Progenitor cell of endocrine pancreas (in vitro differentiated cells): ENCODE measurements at regions not wholly inside any gene's neighbourhood (a gene's known extent, or its start where the extent isn't known, plus 50 kb on each side); places are given as distances from the start of the nearest gene placed in this dataset.

Source experiments
- DNase-seq: peaks from one replicate; pipeline ENCODE4 v3.0.0; 2021; ENCODE audit warnings: low spot score; ENCODE audit not compliant: unreplicated experiment
- H3K27ac Mint-ChIP-seq: 2 replicates; pipeline ENCODE4 v1.8.0; 2021; ENCODE audit warnings: mild to moderate bottlenecking, moderate library complexity, mixed read lengths
- H3K27me3 Mint-ChIP-seq: 2 replicates; pipeline ENCODE4 v1.8.0; 2021; ENCODE audit warnings: mixed read lengths
- H3K36me3 Mint-ChIP-seq: 2 replicates; pipeline ENCODE4 v1.8.0; 2022; ENCODE audit warnings: mixed read lengths; ENCODE audit not compliant: insufficient read depth
- H3K4me1 Mint-ChIP-seq: 2 replicates; pipeline ENCODE4 v1.8.0; 2021; ENCODE audit warnings: low read depth, mixed read lengths
- H3K4me3 Mint-ChIP-seq: 2 replicates; pipeline ENCODE4 v1.8.0; 2021; ENCODE audit warnings: low read depth, mild to moderate bottlenecking, moderate library complexity, mixed read lengths
- H3K9me3 Mint-ChIP-seq: 2 replicates; pipeline ENCODE4 v1.8.0; 2021; ENCODE audit warnings: low read depth, mixed read lengths
- CTCF ChIP-seq: fragments of 200-600 bp; sonication (generic); IDR thresholded peaks from one replicate; pipeline ENCODE4 v1.5.0; 2021; ENCODE audit warnings: antibody characterized with exemption, mild to moderate bottlenecking; ENCODE audit not compliant: unreplicated experiment

DNA sequence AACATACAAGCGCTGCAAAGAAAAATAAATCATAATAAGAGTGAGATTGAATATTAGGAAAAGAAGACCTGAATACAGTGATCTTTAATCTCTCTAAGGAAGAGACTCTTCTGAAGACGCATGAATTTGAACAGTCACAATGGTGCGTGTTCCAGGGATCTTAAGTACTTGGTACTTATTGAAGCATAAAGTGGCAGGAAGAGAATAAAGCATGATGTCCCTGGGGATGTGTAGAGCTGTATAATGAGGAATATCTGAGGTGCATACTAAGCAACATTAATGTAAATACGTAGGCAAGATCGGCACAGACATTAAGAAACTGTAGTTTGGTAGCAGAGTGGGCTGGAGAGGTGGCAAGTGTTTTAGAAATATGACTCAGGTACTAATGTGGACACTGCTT, 246.2 kb upstream of the MCTP2 start:
- Mint-ChIP-seq H3K27ac (no peak overlapping the region), H3K4me1 (no peaks in the 10 kb centered on the region), H3K9me3 (no peaks in the 10 kb centered on the region), H3K27me3 (peaks cover 92% of the 10 kb centered on the region), H3K36me3 (no peaks in the 10 kb centered on the region), H3K4me3 (no peak overlapping the region)
- no peak for TF ChIP-seq CTCF
- no peak for DNase-seq

- no peaks in the 10 kb centered on the region for H3K4me1 Mint-ChIP-seq
- TF ChIP-seq CTCF = no peak
- H3K9me3 Mint-ChIP-seq = no peaks in the 10 kb centered on the region
- H3K36me3 Mint-ChIP-seq = no peaks in the 10 kb centered on the region
- H3K27ac Mint-ChIP-seq = no peak overlapping the region
- H3K27me3 Mint-ChIP-seq = peaks cover 90% of the 10 kb centered on the region
- H3K4me3 Mint-ChIP-seq = no peak overlapping the region
- no peak for DNase-seq
Observed at GRCh38 chr15:93983526-93983925, 247.8 kb upstream of the MCTP2 start.

GRCh38 chr15:93982226-93982727, 249.1 kb upstream of the MCTP2 start:
- Mint-ChIP-seq H3K4me3 (no peak overlapping the region), H3K36me3 (no peaks in the 10 kb centered on the region), H3K27me3 (peaks cover 89% of the 10 kb centered on the region), H3K27ac (no peak overlapping the region), H3K4me1 (no peaks in the 10 kb centered on the region), H3K9me3 (no peaks in the 10 kb centered on the region)
- DNase-seq = no peak
- TF ChIP-seq CTCF = no peak

DNA sequence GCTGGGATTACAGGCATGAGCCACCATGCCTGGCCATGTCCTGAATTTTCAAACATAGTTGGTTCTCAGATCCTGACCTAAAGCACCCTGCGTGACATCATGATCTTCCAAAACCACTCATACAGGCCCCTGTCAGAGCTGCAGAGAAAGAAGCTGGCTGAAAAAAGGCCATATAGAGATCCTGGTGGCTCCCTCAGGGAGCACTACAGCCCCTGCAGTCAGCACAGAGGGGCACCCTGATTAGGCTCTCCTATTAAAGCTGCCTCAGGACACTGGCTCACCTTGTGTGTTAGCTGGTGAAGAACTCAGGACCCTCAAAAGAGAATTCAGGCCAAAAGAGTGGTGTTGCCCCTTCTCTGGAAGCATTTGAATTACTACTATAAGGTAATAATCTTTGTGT, 249.7 kb upstream of the MCTP2 start:
- H3K27me3 Mint-ChIP-seq = peaks cover 93% of the 10 kb centered on the region
- no peaks in the 10 kb centered on the region for H3K9me3 Mint-ChIP-seq
- no peaks in the 10 kb centered on the region for H3K4me1 Mint-ChIP-seq
- TF ChIP-seq CTCF = no peak
- H3K27ac Mint-ChIP-seq = no peak overlapping the region
- no peak for DNase-seq
- H3K4me3 Mint-ChIP-seq = no peak overlapping the region
- H3K36me3 Mint-ChIP-seq = no peaks in the 10 kb centered on the region

- Mint-ChIP-seq H3K27me3 (peaks cover 93% of the 10 kb centered on the region), H3K4me3 (no peak overlapping the region), H3K36me3 (no peaks in the 10 kb centered on the region), H3K27ac (no peak overlapping the region), H3K9me3 (no peaks in the 10 kb centered on the region), H3K4me1 (no peaks in the 10 kb centered on the region)
- DNase-seq = no peak
- TF ChIP-seq CTCF = no peak
Observed at GRCh38 chr15:93980261-93980911, 251.0 kb upstream of the MCTP2 start.
